AG04450 (cell line): ENCODE measurements at regions not wholly inside any gene's neighbourhood (a gene's known extent, or its start where the extent isn't known, plus 50 kb on each side); places are given as distances from the start of the nearest gene placed in this dataset.

Experiments used
- CTCF ChIA-PET: fragments of 300-600, 350-600 bp; formaldehyde crosslinking; extraction: SDS; loops from one replicate; lab custom pipeline; 2022; ENCODE audit warnings: antibody characterized with exemption, inconsistent platforms; lab: Charles Lee
- POLR2A ChIA-PET: fragments of 350-600 bp; formaldehyde crosslinking; extraction: SDS; loops from one replicate; lab custom pipeline; 2021; ENCODE audit warnings: antibody characterized with exemption, inconsistent platforms; lab: Yijun Ruan, JAX
- DNase-seq: peaks from one replicate; pipeline ENCODE4 v3.0.0-alpha.2; 2011; ENCODE audit warnings: low read depth, low spot score
- H3K27ac ChIP-seq: one replicate; pipeline ENCODE4 v1.5.1; 2012; ENCODE audit warnings: low read depth, low read length, control low read depth
- H3K27me3 ChIP-seq: one replicate; pipeline ENCODE4 v1.6.0; 2012; ENCODE audit warnings: low read length; ENCODE audit not compliant: control insufficient read depth, insufficient read depth
- H3K4me3 ChIP-seq: 2 replicates; pipeline ENCODE4 v1.5.1; 2011; ENCODE audit warnings: mild to moderate bottlenecking, low read depth, low read length, control low read depth
- H3K9me3 ChIP-seq: 2 replicates; pipeline ENCODE4 v1.5.1; 2012; ENCODE audit warnings: low read length; ENCODE audit not compliant: control insufficient read depth, insufficient read depth
- CTCF ChIP-seq: IDR thresholded peaks from 2 replicates; pipeline ENCODE4 v1.5.1; 2011; ENCODE audit warnings: low read depth, low read length, control low read depth, inconsistent platforms

GRCh38 chrX:140360284-140360683 is 144.6 kb downstream of the SOX3 start:
- no peak for DNase-seq
- no peak overlapping the region for H3K4me3 ChIP-seq
- ChIA-PET CTCF (no interaction called here), POLR2A (no interaction called here)
- TF ChIP-seq CTCF: no peak
- H3K27me3 ChIP-seq: no peaks in the 10 kb centered on the region
- H3K27ac ChIP-seq: no peak overlapping the region
- peaks cover 3% of the 10 kb centered on the region; the same call in 1 of the 2 replicates for H3K9me3 ChIP-seq

GRCh38 chrX:140355922-140356321 is 148.9 kb downstream of the SOX3 start:
- ChIA-PET POLR2A (no interaction called here), CTCF (no interaction called here)
- no peak for DNase-seq
- no peak for TF ChIP-seq CTCF
- H3K4me3 ChIP-seq: no peak overlapping the region
- no peak overlapping the region for H3K27ac ChIP-seq
- no peaks in the 10 kb centered on the region for H3K27me3 ChIP-seq
- no peaks in the 10 kb centered on the region for H3K9me3 ChIP-seq

GRCh38 chrX:140355429-140355828 is 149.4 kb downstream of the SOX3 start:
- no peak overlapping the region for H3K4me3 ChIP-seq
- TF ChIP-seq CTCF: no peak
- POLR2A ChIA-PET: no interaction called here

GRCh38 chrX:140354431-140355120 is 150.3 kb downstream of the SOX3 start:
- TF ChIP-seq CTCF: no peak
- no peaks in the 10 kb centered on the region for H3K9me3 ChIP-seq
- H3K27ac ChIP-seq: no peak overlapping the region
- H3K4me3 ChIP-seq: no peak overlapping the region
- ChIA-PET CTCF (no interaction called here), POLR2A (no interaction called here)
- H3K27me3 ChIP-seq: no peaks in the 10 kb centered on the region
- no peak for DNase-seq

More at GRCh38 chrX:140355429-140355828, 149.4 kb downstream of the SOX3 start:
- CTCF ChIA-PET: no interaction called here
- DNase-seq: no peak
- Histone ChIP-seq H3K27ac (no peak overlapping the region), H3K9me3 (no peaks in the 10 kb centered on the region), H3K27me3 (no peaks in the 10 kb centered on the region)

- DNase-seq: no peak
- Histone ChIP-seq H3K27me3 (no peaks in the 10 kb centered on the region), H3K27ac (no peak overlapping the region), H3K9me3 (no peaks in the 10 kb centered on the region), H3K4me3 (no peak overlapping the region)
- POLR2A ChIA-PET: no interaction called here
- CTCF ChIA-PET: no interaction called here
- TF ChIP-seq CTCF: no peak
Observed at GRCh38 chrX:140346729-140347128, 158.1 kb downstream of the SOX3 start.
